Medulla oblongata (tissue), 1 donor: ENCODE measurements at regions not wholly inside any gene's neighbourhood (a gene's known extent, or its start where the extent isn't known, plus 50 kb on each side); places are given as distances from the start of the nearest gene placed in this dataset.

ENCODE experiments used
- DNase-seq: peaks from one replicate; pipeline ENCODE4 v3.0.0-alpha.2; 2015; ENCODE audit errors: extremely low spot score

GRCh38 chr5:2170761-2171160, 288.0 kb upstream of the IRX4 start:
- DNase-seq = no peak

- DNase-seq = no peak
These were observed 287.4 kb upstream of the IRX4 start for GRCh38 chr5:2169850-2170760.

DNA sequence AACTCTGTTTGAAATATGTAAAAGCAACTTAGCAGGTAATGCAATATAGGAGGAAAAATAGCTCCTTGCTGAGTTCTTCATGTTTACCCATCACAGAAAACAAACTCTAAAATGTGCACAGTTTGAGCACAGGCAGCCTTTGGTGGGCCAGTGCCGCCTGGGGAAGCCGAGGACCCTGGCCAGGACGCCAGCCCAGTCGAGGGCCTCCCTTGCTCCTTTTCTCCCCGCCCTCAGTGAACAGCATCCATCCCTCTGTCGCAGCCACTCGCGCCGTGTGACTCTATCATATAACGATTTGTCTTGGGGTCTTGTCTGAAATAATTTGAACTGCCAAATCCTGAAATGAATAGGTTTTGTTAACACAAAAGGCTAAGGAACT, 286.7 kb upstream of the IRX4 start:
- no peak for DNase-seq

DNA sequence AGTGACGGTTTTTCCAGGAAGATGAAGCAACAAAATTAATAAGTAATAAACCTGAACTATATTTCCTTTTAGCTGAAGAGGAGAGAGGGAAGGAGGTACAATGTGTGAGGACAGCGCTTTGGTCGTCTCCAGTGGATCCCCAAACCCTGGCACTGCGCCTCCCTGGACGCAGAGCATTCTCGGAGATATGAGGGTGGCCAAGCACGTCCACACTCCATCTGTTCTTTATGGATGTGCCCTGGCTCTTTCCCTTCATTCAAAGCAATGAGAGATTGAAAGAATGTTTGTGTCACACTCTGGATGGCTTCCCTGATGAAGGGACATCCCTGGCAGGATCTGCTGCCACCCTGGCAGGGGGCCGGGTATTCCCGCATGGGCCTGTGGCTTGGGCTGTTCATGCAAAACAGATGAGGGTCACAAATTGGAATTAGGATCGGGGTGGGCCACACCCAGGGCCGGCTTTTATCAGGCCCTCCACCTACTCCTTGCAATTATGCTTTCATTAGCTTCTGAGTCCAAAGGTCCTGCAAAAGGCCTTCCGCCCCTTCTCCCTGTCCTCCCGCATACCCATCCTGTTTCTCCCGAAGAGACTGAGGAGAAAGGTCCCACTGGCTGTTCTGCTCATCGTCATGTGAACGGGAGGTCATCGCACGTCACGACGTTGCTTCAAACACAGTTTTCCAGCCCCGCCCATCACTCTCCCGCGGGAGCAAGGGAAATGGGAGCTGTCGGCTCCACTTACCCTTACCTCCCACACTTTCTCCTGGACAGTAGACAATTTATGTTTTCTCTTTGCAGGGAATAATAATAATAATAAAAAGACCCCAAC, 286.1 kb upstream of the IRX4 start:
- no peak for DNase-seq

DNA sequence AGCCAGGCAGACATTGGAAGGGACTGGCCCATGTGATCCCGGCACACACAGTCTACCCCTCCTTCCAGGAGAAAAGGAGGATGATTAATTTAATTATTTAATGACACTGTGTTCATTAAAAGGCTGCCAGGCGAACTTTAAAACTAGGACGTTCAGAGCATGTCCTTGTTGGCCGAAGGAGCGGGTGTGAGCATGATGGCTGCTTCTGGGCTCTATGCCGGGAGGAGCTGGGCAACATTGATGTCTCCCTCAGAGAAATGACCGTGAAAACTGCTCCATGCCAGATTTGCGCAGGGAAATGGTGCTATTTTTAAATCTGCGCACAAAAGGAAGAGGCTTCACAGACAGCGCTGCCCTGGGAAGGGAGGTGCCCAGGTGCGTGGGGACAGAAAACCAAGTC, 284.9 kb upstream of the IRX4 start:
- no peak for DNase-seq

DNA sequence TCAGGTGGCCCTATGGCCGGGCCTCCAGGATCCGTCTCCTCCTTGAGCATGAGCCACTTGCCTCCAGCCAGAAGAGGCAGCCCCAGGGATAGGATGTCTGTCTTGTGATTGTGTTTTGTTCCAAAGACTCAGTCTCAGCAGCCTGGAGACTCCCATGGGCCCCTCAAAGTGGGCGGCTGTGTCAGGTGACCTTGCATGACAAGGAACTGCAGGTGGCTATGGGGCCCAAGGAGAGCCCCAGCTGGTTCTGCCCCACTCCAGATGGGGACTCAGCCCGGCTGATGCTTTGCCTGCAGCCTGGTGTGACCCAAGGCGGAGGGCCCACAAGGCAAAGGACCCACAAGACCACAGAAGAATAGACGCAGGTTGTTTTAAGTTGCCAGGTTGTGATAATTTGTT, 284.3 kb upstream of the IRX4 start:
- DNase-seq = no peak

GRCh38 chr5:2166306-2166978, 283.7 kb upstream of the IRX4 start:
- DNase-seq = no peak

DNA sequence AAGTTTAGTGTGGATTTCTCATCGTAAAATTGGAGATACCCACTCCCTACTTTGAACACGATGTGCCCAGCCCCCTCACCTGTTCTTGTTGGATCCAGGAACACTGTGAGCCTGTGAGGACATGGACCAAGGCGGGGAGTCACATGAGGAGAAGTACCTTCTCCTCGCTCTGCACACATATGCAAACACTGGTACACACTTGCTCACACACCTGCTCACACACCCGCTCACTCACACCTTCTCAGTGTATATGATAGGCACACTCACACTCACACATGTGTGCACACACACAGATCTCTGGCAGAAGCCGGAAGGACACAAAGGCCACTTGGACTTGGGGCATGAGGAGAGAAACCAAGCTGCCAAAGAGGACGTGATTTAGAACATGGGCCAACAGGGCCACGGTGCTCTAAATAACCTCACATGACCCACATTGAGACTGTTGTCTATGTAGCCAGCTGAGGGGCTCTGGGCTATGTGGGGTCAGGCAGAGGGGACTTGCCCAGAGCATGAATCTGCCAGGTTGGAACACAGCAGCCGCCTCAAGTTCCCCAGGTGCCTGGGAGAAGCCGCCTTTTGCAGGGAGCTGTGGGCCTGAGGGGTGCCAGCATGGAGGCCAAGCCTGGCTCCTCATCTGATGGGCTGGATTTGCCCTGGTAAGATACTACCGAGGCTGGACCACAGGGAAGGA, 283.0 kb upstream of the IRX4 start:
- no peak for DNase-seq

- no peak for DNase-seq
These were observed 282.5 kb upstream of the IRX4 start for GRCh38 chr5:2165203-2165602.

DNA sequence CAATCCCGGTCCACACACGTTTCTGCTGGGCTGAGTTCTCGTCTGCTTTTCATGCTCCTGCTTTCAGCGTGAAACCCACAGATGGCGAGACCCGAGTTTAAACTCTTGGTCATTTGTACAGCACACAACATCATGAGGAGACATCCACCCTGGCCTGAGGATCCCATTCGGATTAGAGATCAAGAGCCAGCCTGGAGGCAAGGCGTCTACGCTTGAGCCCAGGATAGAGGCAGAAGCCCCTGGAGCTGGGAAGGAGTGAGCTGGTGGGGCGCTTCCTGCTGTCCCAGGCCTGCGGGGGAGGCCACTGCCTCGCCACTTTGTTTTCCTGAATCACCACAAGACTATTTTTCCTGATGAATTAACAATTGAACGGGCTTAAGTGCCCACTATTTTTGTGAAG, 281.9 kb upstream of the IRX4 start:
- no peak for DNase-seq

- no peak for DNase-seq
These were observed 281.3 kb upstream of the IRX4 start for GRCh38 chr5:2163940-2164490.

DNA sequence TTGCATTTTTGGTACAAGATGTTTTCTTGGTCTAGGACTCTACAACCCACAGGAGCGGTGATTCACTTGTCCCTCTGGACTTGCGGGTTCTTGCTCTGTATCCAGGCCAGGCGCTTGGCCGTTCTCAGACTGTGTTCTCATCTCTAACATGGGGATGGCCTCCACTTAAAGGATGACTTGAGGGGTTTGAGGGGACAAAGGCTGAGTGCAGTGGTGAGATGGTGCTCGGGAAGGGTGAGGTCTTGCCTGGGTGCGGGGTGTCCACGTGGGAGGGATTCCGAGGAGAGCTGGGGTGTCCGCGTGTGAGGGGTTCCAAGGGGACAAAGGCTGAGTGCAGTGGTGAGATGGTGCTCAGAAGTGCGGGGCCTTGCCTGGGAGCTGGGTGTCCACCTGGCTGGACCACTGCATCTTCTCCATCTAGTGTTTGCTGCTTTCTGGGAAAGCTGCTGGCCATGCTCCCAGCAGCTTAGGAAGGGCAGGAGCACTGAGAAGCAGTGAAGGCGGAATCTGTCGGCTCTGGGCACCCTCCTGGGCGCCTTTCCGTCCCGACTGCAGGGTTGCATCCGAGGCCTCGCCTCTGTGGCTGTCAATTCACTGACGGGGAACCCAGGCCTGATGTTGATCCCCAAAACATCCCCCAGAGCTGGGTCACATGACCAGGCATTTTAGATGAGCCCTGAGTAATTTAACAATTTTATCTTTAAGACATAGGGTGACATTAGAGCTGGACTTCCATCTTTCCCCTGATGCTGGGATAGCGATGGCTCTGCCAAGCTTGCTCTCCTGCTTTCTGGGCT, 280.5 kb upstream of the IRX4 start:
- DNase-seq = no peak

DNA sequence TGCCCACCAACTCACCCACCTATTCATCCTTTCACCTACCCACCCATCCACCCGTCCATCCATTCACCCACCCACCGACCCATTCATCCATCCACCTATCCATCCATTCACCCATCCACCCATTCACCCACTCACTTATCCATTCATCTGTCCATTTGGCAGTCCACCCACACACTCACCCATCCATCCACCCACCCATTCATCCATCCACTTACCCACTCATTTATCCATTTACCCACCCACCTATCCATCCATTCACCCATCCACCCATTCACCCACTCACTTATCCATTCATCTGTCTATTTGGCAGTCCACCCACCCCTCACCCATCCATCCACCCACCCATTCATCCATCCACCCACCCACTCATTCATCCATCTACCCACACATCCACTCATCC, 278.1 kb upstream of the IRX4 start:
- no peak for DNase-seq

DNA sequence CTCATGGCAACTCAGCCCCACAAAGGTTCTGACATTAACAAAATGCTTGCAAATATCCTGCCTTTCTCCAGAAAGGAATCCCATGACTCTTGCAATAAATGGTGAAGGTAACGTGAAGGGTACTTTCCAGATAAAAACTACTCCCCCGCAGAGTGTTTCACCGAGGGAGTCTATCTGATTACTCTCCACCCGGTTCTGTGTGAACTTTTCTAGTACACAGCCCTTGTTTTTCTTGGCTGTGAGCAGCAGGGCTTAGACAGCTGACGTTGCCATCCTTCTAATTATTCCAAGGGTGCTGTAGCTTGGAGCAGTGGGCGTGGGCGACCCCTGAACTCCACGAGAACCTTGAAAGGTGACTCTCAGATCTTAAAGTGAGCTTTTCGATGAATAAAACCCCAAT, 276.0 kb upstream of the IRX4 start:
- DNase-seq = no peak

DNA sequence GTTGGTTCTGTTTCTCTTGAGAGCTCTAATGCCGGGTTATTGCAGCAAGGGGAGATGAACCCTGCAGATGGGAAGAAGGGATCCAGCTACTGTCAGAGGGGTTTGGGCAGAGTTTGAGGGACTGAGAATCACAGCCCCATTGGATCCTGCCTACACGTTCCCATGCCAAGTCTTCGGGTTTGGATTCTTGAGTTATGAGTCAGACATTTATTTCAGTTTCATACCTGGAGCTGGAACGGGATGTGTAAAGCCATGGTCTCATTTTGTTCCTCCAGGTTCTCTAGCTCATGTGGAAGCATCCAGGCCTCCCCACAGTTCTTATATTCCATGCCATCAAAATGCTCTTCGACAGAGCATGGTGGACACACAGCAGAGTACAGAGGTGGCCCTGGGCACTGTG, 275.4 kb upstream of the IRX4 start:
- no peak for DNase-seq

- DNase-seq = no peak
These were observed 274.6 kb upstream of the IRX4 start for GRCh38 chr5:2157372-2157771.

DNA sequence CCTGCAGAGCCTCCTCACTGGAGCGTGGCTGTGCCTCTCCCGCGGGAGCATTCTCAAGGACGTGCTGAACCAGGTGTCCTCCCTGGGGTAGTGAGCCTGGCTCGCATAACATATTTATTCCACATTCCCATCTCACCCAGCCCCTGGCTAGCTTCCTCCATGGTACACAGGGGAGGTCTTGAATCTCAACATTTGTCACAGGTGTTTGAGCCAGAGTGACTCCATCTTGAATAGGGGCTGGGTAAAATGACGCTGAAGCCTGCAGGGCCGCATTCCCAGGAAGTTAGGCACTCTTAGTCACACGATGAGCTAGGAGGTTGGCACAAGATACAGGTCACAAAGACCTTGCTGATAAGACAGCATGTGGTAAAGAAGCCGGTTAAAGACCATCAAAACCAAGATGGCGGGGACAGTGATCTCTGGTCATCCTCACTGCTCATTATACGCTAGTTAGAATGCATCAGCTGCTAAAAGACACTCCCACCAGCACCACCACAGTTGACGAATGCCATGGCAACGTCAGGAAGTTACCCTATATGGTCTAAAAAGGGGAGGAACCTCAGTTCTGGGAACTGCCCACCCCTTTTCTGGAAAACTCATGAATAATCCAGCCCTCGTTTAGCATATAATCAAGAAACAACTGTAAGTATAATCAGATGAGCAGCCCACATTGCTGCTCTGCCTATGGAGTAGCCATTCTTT, 273.8 kb upstream of the IRX4 start:
- no peak for DNase-seq

DNA sequence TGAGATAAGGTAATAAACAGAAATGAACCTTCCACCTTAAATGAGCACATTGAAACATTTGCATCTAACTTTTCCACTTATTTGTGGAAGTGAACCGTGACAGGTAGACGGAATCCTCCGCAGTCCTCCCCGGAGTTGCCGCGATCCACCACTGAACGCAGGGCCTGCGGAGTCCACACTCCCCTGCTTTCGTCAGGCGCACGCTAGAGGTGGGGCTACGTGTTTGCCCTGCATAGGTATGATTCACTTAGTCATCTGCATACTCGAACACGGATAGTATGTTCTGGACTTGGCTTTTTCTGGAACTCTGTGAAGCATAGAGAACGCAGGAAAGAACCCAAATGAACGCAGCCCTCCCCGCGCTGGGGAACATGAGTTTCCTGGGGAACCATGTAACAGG, 272.8 kb upstream of the IRX4 start:
- DNase-seq = no peak

DNA sequence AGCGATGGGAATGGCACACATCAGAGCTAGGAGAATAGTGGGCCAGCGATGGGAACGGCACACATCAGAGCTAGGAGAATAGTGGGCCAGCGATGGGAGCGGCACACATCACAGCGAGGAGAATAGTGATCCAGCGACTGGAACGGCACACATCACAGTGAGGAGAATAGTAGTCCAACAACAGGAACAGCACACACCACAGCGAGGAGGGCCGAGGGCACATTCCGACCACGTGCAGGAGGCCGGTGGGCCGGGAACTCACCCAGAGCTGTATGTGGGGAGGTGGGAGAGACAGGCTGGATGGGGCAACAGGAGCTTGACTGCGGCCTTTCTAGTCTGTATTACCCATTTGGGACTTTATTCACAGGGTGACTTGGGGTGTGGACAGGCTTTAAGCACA, 271.1 kb upstream of the IRX4 start:
- DNase-seq = no peak

DNA sequence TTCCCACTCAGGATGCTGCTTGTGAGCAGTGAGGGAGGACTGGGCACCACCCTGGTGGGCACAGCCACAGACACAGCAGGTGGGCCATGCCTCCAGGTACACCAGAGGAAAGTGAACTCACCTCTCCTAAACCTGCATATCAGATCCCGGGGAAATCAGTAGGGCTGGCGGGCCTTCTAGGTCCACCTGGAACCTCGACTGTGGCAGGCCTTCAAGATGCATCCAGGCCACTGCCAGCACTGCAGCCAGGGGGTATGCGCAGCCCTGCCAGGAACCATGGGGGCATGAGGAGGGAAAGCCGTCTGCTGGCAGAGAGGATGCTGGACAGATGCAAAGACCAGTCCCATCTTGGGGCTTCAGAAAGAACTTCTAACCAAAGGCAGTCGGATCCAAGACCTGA, 270.6 kb upstream of the IRX4 start:
- no peak for DNase-seq
